OCI-LY7 (cell line): ENCODE measurements at regions not wholly inside any gene's neighbourhood (a gene's known extent, or its start where the extent isn't known, plus 50 kb on each side); places are given as distances from the start of the nearest gene placed in this dataset.

ENCODE experiments used
- CTCF ChIP-seq: fragments of 200-600 bp; sonication (generic); conservative IDR thresholded peaks from 2 replicates; pipeline ENCODE4 v1.5.1; 2014; ENCODE audit warnings: mild to moderate bottlenecking, antibody characterized with exemption, low read length, moderate library complexity, mixed read lengths
- EZH2phosphoT487 ChIP-seq: fragments of 200-600 bp; sonication (generic); IDR thresholded peaks from 2 replicates; pipeline ENCODE4 v1.6.1; 2018; ENCODE audit warnings: low read depth, borderline replicate concordance, mild to moderate bottlenecking, mixed run types, antibody characterized with exemption, low read length, moderate library complexity, mixed read lengths

- TF ChIP-seq CTCF (no peak), EZH2phosphoT487 (no peak)
Measured at GRCh38 chr4:25559508-25559907, 96.1 kb upstream of the SLC34A2 start.
